ENCODE measurements at regions not wholly inside any gene's neighbourhood (a gene's known extent, or its start where the extent isn't known, plus 50 kb on each side); places are given as distances from the start of the nearest gene placed in this dataset.

DNA sequence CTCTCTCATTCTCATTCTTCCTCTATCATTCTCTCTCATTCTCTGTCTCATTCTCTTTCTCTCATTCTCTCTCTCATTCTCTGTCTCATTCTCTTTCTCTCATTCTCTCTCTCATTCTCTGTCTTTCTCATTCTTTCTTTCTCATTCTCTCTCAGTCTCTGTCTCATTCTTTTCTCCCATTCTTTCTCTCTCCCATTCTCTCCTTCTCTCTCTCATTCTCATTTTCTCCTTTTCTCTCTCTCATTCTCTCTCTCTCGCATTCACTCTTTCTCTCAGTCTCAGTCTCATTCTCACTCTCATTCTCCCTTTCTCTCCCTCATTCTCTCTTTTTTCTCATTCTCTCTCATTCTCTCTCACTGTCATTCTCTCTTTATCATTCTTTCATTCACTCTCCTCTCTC, 152.0 kb upstream of the UQCRFS1 start:
- TF ChIP-seq, protein P1, sequence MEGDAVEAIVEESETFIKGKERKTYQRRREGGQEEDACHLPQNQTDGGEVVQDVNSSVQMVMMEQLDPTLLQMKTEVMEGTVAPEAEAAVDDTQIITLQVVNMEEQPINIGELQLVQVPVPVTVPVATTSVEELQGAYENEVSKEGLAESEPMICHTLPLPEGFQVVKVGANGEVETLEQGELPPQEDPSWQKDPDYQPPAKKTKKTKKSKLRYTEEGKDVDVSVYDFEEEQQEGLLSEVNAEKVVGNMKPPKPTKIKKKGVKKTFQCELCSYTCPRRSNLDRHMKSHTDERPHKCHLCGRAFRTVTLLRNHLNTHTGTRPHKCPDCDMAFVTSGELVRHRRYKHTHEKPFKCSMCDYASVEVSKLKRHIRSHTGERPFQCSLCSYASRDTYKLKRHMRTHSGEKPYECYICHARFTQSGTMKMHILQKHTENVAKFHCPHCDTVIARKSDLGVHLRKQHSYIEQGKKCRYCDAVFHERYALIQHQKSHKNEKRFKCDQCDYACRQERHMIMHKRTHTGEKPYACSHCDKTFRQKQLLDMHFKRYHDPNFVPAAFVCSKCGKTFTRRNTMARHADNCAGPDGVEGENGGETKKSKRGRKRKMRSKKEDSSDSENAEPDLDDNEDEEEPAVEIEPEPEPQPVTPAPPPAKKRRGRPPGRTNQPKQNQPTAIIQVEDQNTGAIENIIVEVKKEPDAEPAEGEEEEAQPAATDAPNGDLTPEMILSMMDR (IDR thresholded peaks at IDR 0.05), result no peak
- TF ChIP-seq POLR2A (IDR thresholded peaks at IDR 0.05), result no peak
